Stomach (tissue), 8 donors: ENCODE measurements at regions not wholly inside any gene's neighbourhood (a gene's known extent, or its start where the extent isn't known, plus 50 kb on each side); places are given as distances from the start of the nearest gene placed in this dataset.
"Not testable (repeated sequence)": the region's sequence is repeated elsewhere in the genome, so short reads cannot be mapped to it uniquely, and the experiment has no call there.

Experiments used
- DNase-seq, 2 donors: peaks; one replicate each; pipeline versions ENCODE4 v3.0.0 to v3.0.0-alpha.2; 2013 to 2019
- H3K27ac ChIP-seq, 5 donors: fragments of 200-600 bp in 4 of 5; sonication (generic) in 4 of 5; one replicate each; pipeline ENCODE4 v1.5.1; 2013 to 2019; ENCODE audit warnings: mild to moderate bottlenecking in 1 of 5, moderate library complexity in 1 of 5
- H3K27me3 ChIP-seq, 3 donors: fragments of 200-600 bp; sonication (generic); one replicate each; pipeline ENCODE4 v1.5.1; 2017 to 2019; ENCODE audit warnings: mixed run types in 1 of 3
- H3K36me3 ChIP-seq, 4 donors: fragments of 200-600 bp; sonication (generic); 1 replicate in 3 of 4; 2 replicates in 1 of 4; pipeline ENCODE4 v1.5.1; 2016 to 2019
- H3K4me1 ChIP-seq, 4 donors: fragments of 200-600 bp; sonication (generic); one replicate each; pipeline ENCODE4 v1.5.1; 2016 to 2019
- H3K4me3 ChIP-seq, 4 donors: fragments of 200-600 bp; sonication (generic) in 3 of 4; one replicate each; pipeline ENCODE4 v1.5.1; 2016 to 2019; ENCODE audit warnings: mild to moderate bottlenecking in 1 of 4
- H3K9me3 ChIP-seq, 4 donors: fragments of 200-600 bp; sonication (generic); one replicate each; pipeline ENCODE4 v1.5.1; 2016 to 2019
- CTCF ChIP-seq, 7 experiments: fragments of 450-650 bp in 4 of 7; fragments of 200-600 bp in 3 of 7; sonication (generic) in 3 of 7; IDR thresholded peaks; one replicate each; pipeline ENCODE4 v1.5.1; 2016 to 2019; ENCODE audit warnings: antibody characterized with exemption in 7 of 7, control low read depth in 2 of 7, mild to moderate bottlenecking in 1 of 7
- EP300 ChIP-seq: sonication (generic); formaldehyde crosslinking; IDR thresholded peaks from one replicate; pipeline ENCODE4 v1.6.1; 2017; ENCODE audit warnings: antibody characterized with exemption
- POLR2A ChIP-seq, 4 donors: fragments of 450-650 bp; IDR thresholded peaks; one replicate each; pipeline ENCODE4 v1.6.1; 2016; ENCODE audit warnings: antibody characterized with exemption in 4 of 4, control low read depth in 2 of 4, mild to moderate bottlenecking in 1 of 4, moderate library complexity in 1 of 4
- POLR2AphosphoS5 ChIP-seq, 3 donors: sonication (generic); formaldehyde crosslinking; IDR thresholded peaks; one replicate each; pipeline ENCODE4 v1.6.1; 2016; ENCODE audit warnings: antibody characterized with exemption in 3 of 3
- WGBS, 5 donors: extraction: QIAGEN DNeasy Blood & Tissue Kit in 3 of 5; methylation state at CpG; one replicate each; pipeline versions ENCODE4 v1.1.5 to v1.1.7; 2013 to 2018; 5-methylcytosine and 5-hydroxymethylcytosine counted together
- intact Hi-C: fragments of 100-400 bp; cut with DNase I; formaldehyde crosslinking; loops from one replicate; pipeline ENCODE4 v1.15.1; 2023; ENCODE audit warnings: low total_unique reads
- donor health status: healthy with polysubstance abuse.
- donor health status: Bipolar disorder and iron deficiency.
- donor health status: healthy.

DNA sequence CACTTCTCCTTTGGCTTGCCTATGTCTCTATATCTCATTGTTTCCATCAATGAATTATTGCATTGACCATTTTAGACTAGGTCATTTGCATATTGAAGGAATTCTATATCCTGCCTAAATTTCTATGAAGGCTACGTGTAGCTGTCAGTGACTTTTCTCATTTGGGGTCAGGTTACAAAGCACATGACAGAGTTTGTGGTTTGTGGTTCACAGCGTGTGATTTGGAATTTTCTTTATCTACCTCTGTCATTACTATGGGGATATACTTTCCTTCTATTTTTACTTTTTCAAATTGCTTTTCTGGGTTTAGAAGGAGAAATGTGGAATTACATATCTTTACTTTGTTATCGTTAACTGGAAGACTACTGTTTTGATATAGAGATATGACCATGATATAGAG, 317.3 kb upstream of the CFAP20DC start:
- no peak for TF ChIP-seq CTCF (IDR thresholded peaks at IDR 0.05)
- no peak for TF ChIP-seq POLR2A (IDR thresholded peaks at IDR 0.05)
- no peak for TF ChIP-seq POLR2AphosphoS5 (IDR thresholded peaks at IDR 0.05)
- TF ChIP-seq EP300 = no peak
- WGBS, 5 donors = 34 to 46% (median 37%) methylated on average over 3 of the region's 3 CpGs
- intact Hi-C loops = no loop called here
- DNase-seq = no peak
- no peaks in the 10 kb centered on the region for H3K27me3 ChIP-seq
- no peaks in the 10 kb centered on the region for H3K4me1 ChIP-seq
- H3K9me3 ChIP-seq = peaks cover 0 to 6% (median 0%) of the 10 kb centered on the region in 4 donors
- no peak overlapping the region for H3K27ac ChIP-seq
- no peak overlapping the region for H3K4me3 ChIP-seq
- H3K36me3 ChIP-seq = no peaks in the 10 kb centered on the region

DNA sequence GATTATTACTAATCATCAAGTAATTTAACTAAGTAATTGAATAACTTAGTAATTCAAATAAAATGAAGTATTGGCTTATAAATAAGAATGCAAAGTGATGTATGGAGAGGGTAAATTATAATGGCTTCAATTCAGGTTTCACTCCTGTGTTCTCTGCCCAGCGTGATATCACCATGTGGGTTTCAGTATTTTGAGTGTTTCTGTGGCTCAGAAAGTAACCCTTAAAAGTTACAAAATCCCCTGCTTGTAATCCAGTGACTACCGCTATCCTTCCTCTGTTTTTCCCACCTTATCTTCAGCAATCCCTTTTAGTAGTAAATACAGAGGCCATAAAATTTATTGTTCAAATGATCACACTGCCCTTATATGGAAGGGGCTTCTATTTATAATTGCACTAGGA, 316.4 kb upstream of the CFAP20DC start:
- TF ChIP-seq EP300 (no peak), CTCF (IDR thresholded peaks at IDR 0.05) (no peak), POLR2AphosphoS5 (IDR thresholded peaks at IDR 0.05) (no peak), POLR2A (IDR thresholded peaks at IDR 0.05) (no peak)
- Histone ChIP-seq H3K4me3 (no peak overlapping the region), H3K27me3 (no peaks in the 10 kb centered on the region), H3K27ac (no peak overlapping the region), H3K9me3 (peaks cover 0 to 6% (median 0%) of the 10 kb centered on the region in 4 donors), H3K36me3 (no peaks in the 10 kb centered on the region), H3K4me1 (no peaks in the 10 kb centered on the region)
- DNase-seq = no peak
- intact Hi-C loops = no loop called here
- WGBS, 5 donors = 86 to 92% (median 87%) methylated on average over 2 of the region's 2 CpGs

DNA sequence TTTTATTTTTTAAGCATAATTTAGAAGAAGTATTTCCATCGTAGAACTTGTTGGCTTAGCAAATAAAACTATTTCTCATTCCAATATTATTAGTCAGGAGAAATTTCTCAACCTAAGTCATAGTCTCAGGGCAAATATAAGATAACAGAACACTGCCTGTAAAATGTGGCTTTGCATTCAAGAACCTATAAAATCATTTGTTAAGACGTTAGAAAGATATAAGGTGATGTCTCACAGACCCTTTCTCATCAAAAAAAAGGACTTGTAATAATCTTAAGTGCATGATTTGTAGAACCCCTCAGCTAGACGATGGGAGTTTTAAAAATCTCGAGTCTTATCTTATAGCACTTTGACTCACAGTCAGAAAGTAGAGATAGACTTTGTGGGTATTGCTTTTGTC, 314.7 kb upstream of the CFAP20DC start:
- DNase-seq = no peak
- intact Hi-C loops = no loop called here
- no peaks in the 10 kb centered on the region for H3K36me3 ChIP-seq
- no peaks in the 10 kb centered on the region for H3K27me3 ChIP-seq
- 45 to 66% (median 58%) methylated on average over 4 of the region's 4 CpGs for WGBS, 5 donors
- TF ChIP-seq POLR2AphosphoS5 (IDR thresholded peaks at IDR 0.05) (no peak), POLR2A (IDR thresholded peaks at IDR 0.05) (no peak), EP300 (no peak)
- H3K4me3 ChIP-seq = no peak overlapping the region
- peaks cover 0 to 6% (median 0%) of the 10 kb centered on the region in 4 donors for H3K9me3 ChIP-seq
- H3K4me1 ChIP-seq = no peaks in the 10 kb centered on the region
- H3K27ac ChIP-seq = no peak overlapping the region

- 89 to 94% (median 91%) methylated on average over 8 of the region's 8 CpGs for WGBS, 5 donors
- H3K27me3 ChIP-seq, H3K4me3 ChIP-seq, H3K27ac ChIP-seq, H3K9me3 ChIP-seq, H3K36me3 ChIP-seq, DNase-seq, intact Hi-C loops, H3K4me1 ChIP-seq: not testable (repeated sequence)
Observed at GRCh38 chr3:59360312-59360711, 310.5 kb upstream of the CFAP20DC start.

- Histone ChIP-seq H3K36me3 (no peaks in the 10 kb centered on the region), H3K4me3 (no peak overlapping the region), H3K9me3 (no peaks in the 10 kb centered on the region), H3K4me1 (no peaks in the 10 kb centered on the region), H3K27ac (no peak overlapping the region), H3K27me3 (no peaks in the 10 kb centered on the region)
- TF ChIP-seq POLR2A (IDR thresholded peaks at IDR 0.05) = no peak
- TF ChIP-seq EP300 = no peak
- TF ChIP-seq POLR2AphosphoS5 (IDR thresholded peaks at IDR 0.05) = no peak
- TF ChIP-seq CTCF (IDR thresholded peaks at IDR 0.05) = no peak
- intact Hi-C loops = no loop called here
- peak in 1 of 2 donors; percentile 15 for DNase-seq
- 24 to 54% (median 29%) methylated on average over 4 of the region's 4 CpGs for WGBS, 5 donors
Observed at GRCh38 chr3:59341459-59341858, 291.6 kb upstream of the CFAP20DC start.
